Gastrocnemius medialis (tissue), 4 donors: ENCODE measurements at regions not wholly inside any gene's neighbourhood (a gene's known extent, or its start where the extent isn't known, plus 50 kb on each side); places are given as distances from the start of the nearest gene placed in this dataset.
"Not testable (repeated sequence)": the region's sequence is repeated elsewhere in the genome, so short reads cannot be mapped to it uniquely, and the experiment has no call there.

Experiments used
- ATAC-seq, 2 donors: fragments of 150-250 bp; one replicate each; pipeline ENCODE4 v1.9.1; 2016
- DNase-seq, 2 donors: peaks; one replicate each; pipeline ENCODE4 v3.0.0-alpha.2; 2019
- H3K27ac ChIP-seq, 4 donors: fragments of 200-600 bp; sonication (generic); 1 replicate in 1 of 4; 2 replicates in 3 of 4; pipeline ENCODE4 v1.5.1; 2016 to 2018; ENCODE audit warnings: mild to moderate bottlenecking in 2 of 4, moderate library complexity in 1 of 4
- H3K27me3 ChIP-seq, 3 donors: fragments of 200-600 bp; sonication (generic) in 2 of 3; 1 replicate in 1 of 3; 2 replicates in 2 of 3; pipeline versions ENCODE4 v1.5.1 to v1.6.0; 2016 to 2019; ENCODE audit warnings: mild to moderate bottlenecking in 1 of 3, moderate library complexity in 1 of 3
- H3K36me3 ChIP-seq, 2 donors: fragments of 200-600 bp; sonication (generic) in 1 of 2; one replicate each; pipeline ENCODE4 v1.5.1; 2017 to 2018
- H3K4me1 ChIP-seq, 2 donors: fragments of 200-600 bp; sonication (generic) in 1 of 2; one replicate each; pipeline ENCODE4 v1.5.1; 2016 to 2017; ENCODE audit warnings: mild to moderate bottlenecking in 2 of 2
- H3K4me3 ChIP-seq, 4 donors: fragments of 200-600 bp; sonication (generic) in 3 of 4; 1 replicate in 1 of 4; 2 replicates in 3 of 4; pipeline ENCODE4 v1.5.1; 2016 to 2019; ENCODE audit warnings: mild to moderate bottlenecking in 2 of 4
- H3K9me3 ChIP-seq, 3 donors: fragments of 200-600 bp; sonication (generic) in 2 of 3; 1 replicate in 1 of 3; 2 replicates in 2 of 3; pipeline ENCODE4 v1.5.1; 2016 to 2019
- POLR2A ChIP-seq, 2 donors: fragments of 450-650 bp; IDR thresholded peaks; one replicate each; pipeline ENCODE4 v1.6.1; 2017; ENCODE audit warnings: antibody characterized with exemption in 2 of 2, mild to moderate bottlenecking in 2 of 2, moderate library complexity in 2 of 2
- in situ Hi-C, 4 donors: fragments of 200-750 bp; cut with MboI; loops; one replicate each; pipeline versions ENCODE4 v1.15.0 to v1.8.0; 2017; ENCODE audit warnings: low sequenced_read_pairs in 4 of 4
- intact Hi-C: fragments of 100-400 bp; cut with DNase I; formaldehyde crosslinking; loops from one replicate; pipeline ENCODE4 v1.15.1; 2023; ENCODE audit warnings: low total_unique reads
- TF ChIP-seq, protein P1 (sequence below), 5 experiments: fragments of 450-650 bp in 3 of 5; fragments of 200-600 bp in 2 of 5; sonication (generic) in 2 of 5; IDR thresholded peaks in 4 of 5; conservative IDR thresholded peaks in 1 of 5; 1 replicate in 4 of 5; 2 replicates in 1 of 5; pipeline ENCODE4 v1.5.1; 2016 to 2019; ENCODE audit warnings: antibody characterized with exemption in 5 of 5, mild to moderate bottlenecking in 3 of 5, moderate library complexity in 3 of 5

DNA sequence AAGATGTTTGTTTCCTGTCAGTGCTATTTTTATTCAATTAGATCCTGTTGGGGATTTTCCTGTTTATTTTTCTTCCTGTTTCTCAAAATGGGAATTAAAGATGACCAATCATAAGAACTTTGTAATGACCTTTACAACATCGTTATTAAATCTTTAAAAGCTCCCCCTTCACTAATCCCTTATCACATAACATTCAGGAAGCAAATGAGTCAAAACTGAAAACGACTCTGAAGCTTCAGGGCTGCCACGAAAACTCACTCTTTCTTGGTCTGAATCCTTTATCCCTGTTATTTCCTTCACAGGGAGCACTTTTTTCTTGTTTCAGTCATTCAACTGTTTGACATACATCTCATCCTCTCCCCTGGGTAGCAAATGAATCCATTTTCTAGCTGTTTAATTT is 75.8 kb upstream of the MB21D2 start:
- TF ChIP-seq, protein P1, sequence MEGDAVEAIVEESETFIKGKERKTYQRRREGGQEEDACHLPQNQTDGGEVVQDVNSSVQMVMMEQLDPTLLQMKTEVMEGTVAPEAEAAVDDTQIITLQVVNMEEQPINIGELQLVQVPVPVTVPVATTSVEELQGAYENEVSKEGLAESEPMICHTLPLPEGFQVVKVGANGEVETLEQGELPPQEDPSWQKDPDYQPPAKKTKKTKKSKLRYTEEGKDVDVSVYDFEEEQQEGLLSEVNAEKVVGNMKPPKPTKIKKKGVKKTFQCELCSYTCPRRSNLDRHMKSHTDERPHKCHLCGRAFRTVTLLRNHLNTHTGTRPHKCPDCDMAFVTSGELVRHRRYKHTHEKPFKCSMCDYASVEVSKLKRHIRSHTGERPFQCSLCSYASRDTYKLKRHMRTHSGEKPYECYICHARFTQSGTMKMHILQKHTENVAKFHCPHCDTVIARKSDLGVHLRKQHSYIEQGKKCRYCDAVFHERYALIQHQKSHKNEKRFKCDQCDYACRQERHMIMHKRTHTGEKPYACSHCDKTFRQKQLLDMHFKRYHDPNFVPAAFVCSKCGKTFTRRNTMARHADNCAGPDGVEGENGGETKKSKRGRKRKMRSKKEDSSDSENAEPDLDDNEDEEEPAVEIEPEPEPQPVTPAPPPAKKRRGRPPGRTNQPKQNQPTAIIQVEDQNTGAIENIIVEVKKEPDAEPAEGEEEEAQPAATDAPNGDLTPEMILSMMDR (IDR thresholded peaks at IDR 0.05 in 4 of 5, conservative IDR thresholded peaks at IDR 0.05 in 1 of 5) = no peak
- TF ChIP-seq POLR2A (IDR thresholded peaks at IDR 0.05) = no peak
- H3K4me3 ChIP-seq = no peak overlapping the region
- intact Hi-C loops = no loop called here

DNA sequence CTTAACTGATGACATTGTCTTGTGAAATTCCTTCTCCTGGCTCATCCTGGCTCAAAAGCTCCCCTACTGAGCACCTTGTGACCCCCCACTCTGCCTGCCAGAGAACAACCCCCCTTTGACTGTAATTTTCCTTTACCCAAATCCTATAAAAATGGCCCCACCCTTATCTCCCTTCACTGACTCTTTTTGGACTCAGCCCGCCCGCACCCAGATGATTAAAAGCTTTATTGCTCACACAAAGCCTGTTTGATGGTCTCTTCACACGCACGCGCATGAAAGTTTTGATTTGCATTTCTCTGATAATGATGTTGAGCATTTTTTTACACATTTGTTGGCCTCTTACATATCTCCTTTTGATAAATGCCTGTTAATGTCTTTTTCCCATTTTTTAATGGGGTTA is 83.5 kb upstream of the MB21D2 start:
- ATAC-seq, H3K36me3 ChIP-seq, H3K4me1 ChIP-seq, H3K4me3 ChIP-seq, H3K27ac ChIP-seq, intact Hi-C loops, H3K27me3 ChIP-seq, H3K9me3 ChIP-seq, DNase-seq, in situ Hi-C loops: not testable (repeated sequence)

More for the DNA sequence above, 75.8 kb upstream of the MB21D2 start:
- H3K36me3 ChIP-seq = no peaks in the 10 kb centered on the region
- H3K27ac ChIP-seq = no peak overlapping the region
- no peak for ATAC-seq
- no peaks in the 10 kb centered on the region for H3K27me3 ChIP-seq
- H3K9me3 ChIP-seq = no peaks in the 10 kb centered on the region
- H3K4me1 ChIP-seq = peaks cover 0 to 7% of the 10 kb centered on the region in 2 donors
- in situ Hi-C loops = no loop called here
- DNase-seq = no peak

DNA sequence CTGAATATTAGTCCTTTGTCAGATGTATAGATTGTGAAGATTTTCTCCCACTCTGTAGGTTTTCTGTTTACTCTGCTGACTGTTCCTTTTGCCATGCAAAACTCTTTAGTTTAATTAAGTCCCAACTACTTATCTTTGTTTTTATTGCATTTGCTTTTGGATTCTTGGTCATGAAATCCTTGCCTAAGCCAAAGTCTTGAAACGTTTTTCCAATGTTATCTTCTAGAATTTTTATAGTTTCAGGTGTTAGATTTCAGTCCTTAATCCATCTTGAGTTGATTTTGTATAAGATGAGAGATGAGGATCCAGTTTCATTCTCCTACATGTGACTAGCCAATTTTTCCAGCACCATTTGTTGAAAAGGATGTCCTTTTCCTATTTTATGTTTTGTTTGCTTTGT is 86.0 kb upstream of the MB21D2 start:
- intact Hi-C loops, H3K4me3 ChIP-seq, H3K36me3 ChIP-seq, in situ Hi-C loops, ATAC-seq, H3K4me1 ChIP-seq, H3K9me3 ChIP-seq, DNase-seq, H3K27ac ChIP-seq, H3K27me3 ChIP-seq: not testable (repeated sequence)

DNA sequence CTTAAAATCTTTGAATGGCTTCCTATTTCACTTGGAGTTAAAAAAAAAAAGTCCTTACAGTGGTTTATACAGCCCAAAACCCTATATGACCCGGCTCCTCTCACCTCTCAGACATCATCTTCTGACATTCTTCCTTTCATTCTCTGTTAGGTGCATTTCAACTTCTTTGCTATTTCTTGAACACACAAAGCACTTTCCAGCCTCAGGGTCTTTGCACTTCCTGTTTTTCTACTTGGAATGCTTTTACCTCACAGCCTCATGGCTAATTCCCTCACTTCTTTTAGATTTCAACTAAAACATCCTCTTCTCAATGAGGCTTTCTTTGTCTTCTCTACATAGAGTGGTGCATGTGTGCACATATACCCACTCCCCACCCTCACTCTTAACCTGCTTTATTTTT is 91.0 kb upstream of the MB21D2 start:
- no peak overlapping the region for H3K4me3 ChIP-seq
- DNase-seq (no peak), ATAC-seq (no peak)
- no peaks in the 10 kb centered on the region for H3K36me3 ChIP-seq
- TF ChIP-seq POLR2A (IDR thresholded peaks at IDR 0.05) = no peak
- TF ChIP-seq, protein P1 (IDR thresholded peaks at IDR 0.05 in 4 of 5, conservative IDR thresholded peaks at IDR 0.05 in 1 of 5) = no peak
- H3K27me3 ChIP-seq = no peaks in the 10 kb centered on the region
- H3K27ac ChIP-seq = no peak overlapping the region
- intact Hi-C loops (no loop called here), in situ Hi-C loops (no loop called here)
- H3K9me3 ChIP-seq = no peaks in the 10 kb centered on the region
- H3K4me1 ChIP-seq = no peaks in the 10 kb centered on the region

DNA sequence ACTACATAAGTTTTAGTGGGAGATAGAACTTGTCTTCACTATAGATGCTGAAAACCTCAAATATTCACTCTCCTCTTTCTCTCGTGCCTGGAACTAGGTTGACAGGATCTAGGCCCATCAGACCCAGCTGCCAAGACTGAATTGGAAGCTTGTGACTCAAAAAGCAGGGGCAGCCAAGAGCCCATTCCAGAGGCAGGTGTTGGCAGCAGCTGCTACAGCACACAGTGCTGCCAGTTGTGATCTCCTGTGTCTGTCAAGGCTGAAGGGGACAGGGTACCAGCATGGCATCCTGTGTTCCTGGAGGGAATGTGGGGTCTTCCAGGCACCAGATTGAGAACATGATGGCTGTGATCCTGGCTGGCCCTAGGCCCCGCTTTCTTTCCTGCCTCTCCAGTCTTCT is 92.5 kb upstream of the MB21D2 start:
- Histone ChIP-seq H3K36me3 (no peaks in the 10 kb centered on the region), H3K4me3 (no peak overlapping the region), H3K4me1 (no peaks in the 10 kb centered on the region), H3K9me3 (no peaks in the 10 kb centered on the region), H3K27me3 (no peaks in the 10 kb centered on the region), H3K27ac (no peak overlapping the region)
- intact Hi-C loops (no loop called here), in situ Hi-C loops (no loop called here)
- TF ChIP-seq POLR2A (IDR thresholded peaks at IDR 0.05) = no peak
- TF ChIP-seq, protein P1 (IDR thresholded peaks at IDR 0.05 in 4 of 5, conservative IDR thresholded peaks at IDR 0.05 in 1 of 5) = no peak
- ATAC-seq (peak; percentile 75 to 89), DNase-seq (peak; percentile 12 to 21)

DNA sequence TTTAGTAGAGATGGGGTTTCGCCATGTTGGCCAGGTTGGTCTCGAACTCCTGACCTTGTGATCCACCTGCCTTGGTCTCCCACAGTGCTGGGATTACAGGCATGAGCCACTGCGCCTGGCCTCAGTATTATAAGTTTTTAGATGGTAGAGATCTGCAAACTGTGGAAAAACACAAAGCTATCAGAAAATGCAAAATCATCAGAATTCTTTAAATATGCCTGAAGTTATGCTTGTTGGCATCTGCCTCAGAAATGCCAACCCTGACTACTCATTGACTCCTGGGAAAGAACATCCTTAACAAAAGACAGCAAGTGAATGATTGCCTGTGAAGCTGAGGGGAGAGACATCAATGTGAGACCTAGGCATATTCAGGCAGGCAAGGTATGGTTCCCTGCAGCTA is 94.3 kb upstream of the MB21D2 start:
- intact Hi-C loops (no loop called here), in situ Hi-C loops (no loop called here)
- TF ChIP-seq POLR2A (IDR thresholded peaks at IDR 0.05) = no peak
- TF ChIP-seq, protein P1 (IDR thresholded peaks at IDR 0.05 in 4 of 5, conservative IDR thresholded peaks at IDR 0.05 in 1 of 5) = no peak

More for the DNA sequence above, 94.3 kb upstream of the MB21D2 start:
- Histone ChIP-seq H3K27ac (no peak overlapping the region), H3K4me3 (no peak overlapping the region), H3K4me1 (no peaks in the 10 kb centered on the region), H3K27me3 (no peaks in the 10 kb centered on the region), H3K36me3 (no peaks in the 10 kb centered on the region), H3K9me3 (no peaks in the 10 kb centered on the region)
- DNase-seq (no peak), ATAC-seq (no peak)
